ENCODE measurements at regions not wholly inside any gene's neighbourhood (a gene's known extent, or its start where the extent isn't known, plus 50 kb on each side); places are given as distances from the start of the nearest gene placed in this dataset.

GRCh38 chr3:166685246-166685645, 694.9 kb downstream of the ZBBX start:
- TF ChIP-seq, protein P1, sequence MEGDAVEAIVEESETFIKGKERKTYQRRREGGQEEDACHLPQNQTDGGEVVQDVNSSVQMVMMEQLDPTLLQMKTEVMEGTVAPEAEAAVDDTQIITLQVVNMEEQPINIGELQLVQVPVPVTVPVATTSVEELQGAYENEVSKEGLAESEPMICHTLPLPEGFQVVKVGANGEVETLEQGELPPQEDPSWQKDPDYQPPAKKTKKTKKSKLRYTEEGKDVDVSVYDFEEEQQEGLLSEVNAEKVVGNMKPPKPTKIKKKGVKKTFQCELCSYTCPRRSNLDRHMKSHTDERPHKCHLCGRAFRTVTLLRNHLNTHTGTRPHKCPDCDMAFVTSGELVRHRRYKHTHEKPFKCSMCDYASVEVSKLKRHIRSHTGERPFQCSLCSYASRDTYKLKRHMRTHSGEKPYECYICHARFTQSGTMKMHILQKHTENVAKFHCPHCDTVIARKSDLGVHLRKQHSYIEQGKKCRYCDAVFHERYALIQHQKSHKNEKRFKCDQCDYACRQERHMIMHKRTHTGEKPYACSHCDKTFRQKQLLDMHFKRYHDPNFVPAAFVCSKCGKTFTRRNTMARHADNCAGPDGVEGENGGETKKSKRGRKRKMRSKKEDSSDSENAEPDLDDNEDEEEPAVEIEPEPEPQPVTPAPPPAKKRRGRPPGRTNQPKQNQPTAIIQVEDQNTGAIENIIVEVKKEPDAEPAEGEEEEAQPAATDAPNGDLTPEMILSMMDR (conservative IDR thresholded peaks at IDR 0.05), result peak; percentile 21
- no peak for TF ChIP-seq ZFX (IDR thresholded peaks at IDR 0.05)

All from C4-2B (cell line).